B cell (primary cell): ENCODE measurements at regions not wholly inside any gene's neighbourhood (a gene's known extent, or its start where the extent isn't known, plus 50 kb on each side); places are given as distances from the start of the nearest gene placed in this dataset.

ENCODE experiments used
- ATAC-seq: fragments of 200-7000 bp; cut with Tn5 transposase; one replicate; pipeline ENCODE4 v1.10.0; 2021; ENCODE audit warnings: low read depth, mild to moderate bottlenecking, moderate number of reproducible peaks, moderate library complexity
- CTCF ChIA-PET: fragments of 350-600 bp; sonication (Branson Sonifier 250); formaldehyde crosslinking; loops from one replicate; lab custom pipeline; 2021; ENCODE audit warnings: antibody characterized with exemption, inconsistent platforms; lab: Charles Lee
- POLR2A ChIA-PET: fragments of 350-600 bp; sonication (Branson Sonifier 250); formaldehyde crosslinking; loops from one replicate; lab custom pipeline; 2021; ENCODE audit warnings: antibody characterized with exemption; lab: Charles Lee
- DNase-seq: peaks from one replicate; pipeline ENCODE4 v3.0.0; 2013
- H2AFZ ChIP-seq: 2 replicates; pipeline ENCODE4 v1.6.1; 2012; ENCODE audit warnings: mild to moderate bottlenecking, low read depth, low read length; ENCODE audit not compliant: insufficient read depth, poor library complexity, severe bottlenecking
- H3K27ac ChIP-seq, 2 donors: 1 replicate in 1 of 2; 2 replicates in 1 of 2; pipeline ENCODE4 v1.5.1; 2012 to 2013; ENCODE audit warnings: low read length in 2 of 2, mild to moderate bottlenecking in 2 of 2, moderate library complexity in 1 of 2
- H3K27me3 ChIP-seq, 4 experiments: fragments of 200-600 bp in 1 of 4; sonication (generic) in 1 of 4; replicated peaks in 1 of 4; 1 replicate in 2 of 4; 2 replicates in 2 of 4; pipeline versions ENCODE4 v1.6.1 to v1.7.0; 2013 to 2016; ENCODE audit warnings: low read length in 3 of 4, mild to moderate bottlenecking in 2 of 4, mixed read lengths in 1 of 4, moderate library complexity in 1 of 4; ENCODE audit not compliant: insufficient read depth in 4 of 4, control insufficient read depth in 3 of 4; ENCODE audit errors: control extremely low read depth in 1 of 4
- H3K36me3 ChIP-seq, 2 experiments: replicated peaks in 1 of 2; 1 replicate in 1 of 2; 2 replicates in 1 of 2; pipeline versions ENCODE4 v1.6.1 to v1.7.1; 2013; ENCODE audit warnings: low read length in 1 of 2; ENCODE audit not compliant: insufficient read depth in 2 of 2, control insufficient read depth in 1 of 2; ENCODE audit errors: control extremely low read depth in 1 of 2, extremely low read depth in 1 of 2
- H3K4me1 ChIP-seq, 2 donors: fragments of 200-600 bp in 1 of 2; sonication (generic) in 1 of 2; 1 replicate in 1 of 2; 2 replicates in 1 of 2; pipeline versions ENCODE4 v1.5.1 to v1.6.1; 2013 to 2017; ENCODE audit warnings: low read length in 2 of 2; ENCODE audit not compliant: control insufficient read depth in 2 of 2, insufficient read depth in 2 of 2
- H3K4me2 ChIP-seq: replicated peaks from 2 replicates; pipeline ENCODE3; 2012; ENCODE audit warnings: mild to moderate bottlenecking, low read depth, low read length; ENCODE audit not compliant: poor library complexity, severe bottlenecking
- H3K4me3 ChIP-seq, 5 experiments: fragments of 200-600 bp in 1 of 5; sonication (generic) in 1 of 5; 1 replicate in 3 of 5; 2 replicates in 2 of 5; pipeline versions ENCODE4 v1.5.1 to v1.7.0; 2011 to 2016; ENCODE audit warnings: low read length in 4 of 5, mild to moderate bottlenecking in 4 of 5, low read depth in 2 of 5, control low read depth in 1 of 5, moderate library complexity in 1 of 5; ENCODE audit not compliant: insufficient read depth in 1 of 5; ENCODE audit errors: control extremely low read depth in 1 of 5, extremely low read depth in 1 of 5
- H3K79me2 ChIP-seq: fragments of 200-600 bp; sonication (generic); one replicate; pipeline ENCODE4 v1.6.0; 2016; ENCODE audit warnings: low read length; ENCODE audit not compliant: control insufficient read depth, insufficient read depth
- H3K9ac ChIP-seq: fragments of 200-600 bp; sonication (generic); 2 replicates; pipeline ENCODE4 v1.6.1; 2017; ENCODE audit warnings: mild to moderate bottlenecking, low read length, moderate library complexity
- H3K9me3 ChIP-seq, 3 donors: one replicate each; pipeline versions ENCODE4 v1.6.1 to v1.7.1; 2013; ENCODE audit warnings: low read length in 2 of 3; ENCODE audit not compliant: control insufficient read depth in 2 of 3, insufficient read depth in 1 of 3; ENCODE audit errors: control extremely low read depth in 1 of 3
- H4K20me1 ChIP-seq: 2 replicates; pipeline ENCODE4 v1.6.0; 2012; ENCODE audit warnings: mild to moderate bottlenecking, low read length; ENCODE audit not compliant: insufficient read depth, control insufficient read depth, poor library complexity, severe bottlenecking
- H3K27ac Mint-ChIP-seq: one replicate; pipeline ENCODE4 v1.8.0; 2021; ENCODE audit warnings: mixed read lengths
- H3K27me3 Mint-ChIP-seq: one replicate; pipeline ENCODE4 v1.8.0; 2021; ENCODE audit warnings: mixed read lengths
- H3K4me1 Mint-ChIP-seq: one replicate; pipeline ENCODE4 v1.8.0; 2021; ENCODE audit warnings: mixed read lengths
- H3K4me3 Mint-ChIP-seq: one replicate; pipeline ENCODE4 v1.8.0; 2021; ENCODE audit warnings: mixed read lengths
- H3K9me3 Mint-ChIP-seq: one replicate; pipeline ENCODE4 v1.8.0; 2022; ENCODE audit warnings: mixed read lengths; ENCODE audit not compliant: insufficient read depth
- CTCF ChIP-seq: fragments of 200-600 bp; IDR thresholded peaks from one replicate; pipeline ENCODE4 v1.8.0; 2022; ENCODE audit warnings: antibody characterized with exemption, mild to moderate bottlenecking
- EZH2 ChIP-seq: IDR thresholded peaks from 2 replicates; pipeline ENCODE4 v1.6.1; 2012; ENCODE audit warnings: borderline replicate concordance, low read depth, mild to moderate bottlenecking, moderate library complexity, low read length; ENCODE audit not compliant: insufficient read depth, poor library complexity, severe bottlenecking
- WGBS: methylation state at CpG from one replicate; pipeline ENCODE4 v1.1.5; 2013; ENCODE audit warnings: missing lambda C conversion rate; ENCODE audit not compliant: insufficient coverage; 5-methylcytosine and 5-hydroxymethylcytosine counted together
- intact Hi-C: fragments of 100-400 bp; cut with micrococcal nuclease; formaldehyde crosslinking; loops from one replicate; pipeline ENCODE4 v1.10.0; 2022

DNA sequence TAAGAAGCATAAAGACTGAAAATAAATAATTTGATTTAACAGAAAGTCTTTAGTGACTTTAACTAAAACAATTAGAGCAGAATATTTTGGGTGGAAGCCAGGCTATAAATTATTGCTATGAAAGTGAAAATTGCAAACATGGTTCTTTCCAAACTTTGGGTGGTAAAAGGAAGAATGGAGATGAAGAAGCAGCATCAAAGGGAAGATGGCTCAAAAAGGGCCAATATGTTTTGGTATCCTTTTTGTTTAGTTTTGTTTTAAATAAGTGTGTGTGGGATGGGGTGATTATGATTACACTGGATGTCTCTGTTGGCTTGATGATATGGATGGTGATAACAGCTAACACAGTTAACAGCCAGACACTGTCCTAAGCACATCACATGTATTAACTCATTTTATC, 153.7 kb downstream of the CYB561 start:
- ATAC-seq (no peak), DNase-seq (no peak)
- H3K27me3 Mint-ChIP-seq, result peaks cover 7% of the 10 kb centered on the region
- H3K27me3 ChIP-seq, result no peaks in the 10 kb centered on the region
- no peaks in the 10 kb centered on the region for H3K4me1 Mint-ChIP-seq
- TF ChIP-seq EZH2 (no peak), CTCF (no peak)
- no peak overlapping the region for H3K4me2 ChIP-seq
- H3K4me3 Mint-ChIP-seq, result no peak overlapping the region
- H3K79me2 ChIP-seq, result no peaks in the 10 kb centered on the region
- POLR2A ChIA-PET, result no interaction called here
- intact Hi-C loops, result no loop called here
- H3K4me3 ChIP-seq, result no peak overlapping the region
- no peaks in the 10 kb centered on the region for H4K20me1 ChIP-seq
- H2AFZ ChIP-seq, result no peak overlapping the region
- no peak overlapping the region for H3K27ac ChIP-seq
- H3K4me1 ChIP-seq, result peaks cover 0 to 2% of the 10 kb centered on the region in 2 donors
- peaks cover 0 to 11% (median 6%) of the 10 kb centered on the region in 3 donors for H3K9me3 ChIP-seq
- H3K36me3 ChIP-seq, result no peaks in the 10 kb centered on the region
- no peak overlapping the region for H3K9ac ChIP-seq
- no peak overlapping the region for H3K27ac Mint-ChIP-seq
- peaks cover 9% of the 10 kb centered on the region for H3K9me3 Mint-ChIP-seq
- CTCF ChIA-PET, result no interaction called here

GRCh38 chr17:63293323-63294075, 152.6 kb downstream of the CYB561 start:
- POLR2A ChIA-PET, result no interaction called here
- WGBS, result no CpG with 5 or more reads among the region's 4 CpGs

More at GRCh38 chr17:63293323-63294075, 152.6 kb downstream of the CYB561 start:
- H3K4me1 Mint-ChIP-seq, result no peaks in the 10 kb centered on the region
- Histone ChIP-seq H3K4me3 (no peak overlapping the region), H3K27ac (no peak overlapping the region), H2AFZ (no peak overlapping the region), H3K4me2 (no peak overlapping the region), H3K9ac (no peak overlapping the region), H3K4me1 (peaks cover 0 to 2% of the 10 kb centered on the region in 2 donors), H3K9me3 (peaks cover 0 to 13% (median 8%) of the 10 kb centered on the region in 3 donors), H3K36me3 (no peaks in the 10 kb centered on the region), H4K20me1 (no peaks in the 10 kb centered on the region), H3K27me3 (no peaks in the 10 kb centered on the region), H3K79me2 (no peaks in the 10 kb centered on the region)
- intact Hi-C loops, result no loop called here
- CTCF ChIA-PET, result no interaction called here
- no peak overlapping the region for H3K4me3 Mint-ChIP-seq
- H3K27ac Mint-ChIP-seq, result no peak overlapping the region
- ATAC-seq, result no peak
- DNase-seq, result no peak
- peaks cover 7% of the 10 kb centered on the region for H3K27me3 Mint-ChIP-seq
- peaks cover 5% of the 10 kb centered on the region for H3K9me3 Mint-ChIP-seq
- TF ChIP-seq EZH2 (no peak), CTCF (no peak)
